ENCODE measurements at regions not wholly inside any gene's neighbourhood (a gene's known extent, or its start where the extent isn't known, plus 50 kb on each side); places are given as distances from the start of the nearest gene placed in this dataset.

DNA sequence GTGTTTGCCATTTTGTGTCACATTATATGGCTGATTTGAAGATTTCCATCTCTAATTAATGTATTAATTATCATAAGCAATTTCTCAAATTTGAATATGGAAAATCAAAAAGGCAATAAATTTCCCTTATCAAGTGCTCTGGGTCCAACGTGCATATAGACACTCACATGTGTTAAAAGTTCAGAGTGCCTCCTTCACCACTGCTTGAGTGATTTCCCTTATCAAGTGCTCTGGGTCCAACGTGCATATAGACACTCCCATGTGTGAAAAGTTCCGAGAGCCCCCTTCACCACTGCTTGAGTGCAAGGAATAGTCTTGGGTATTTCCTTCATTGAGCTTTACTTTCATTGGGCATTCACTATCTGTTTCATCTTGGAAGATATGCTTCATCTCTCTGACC lies 421.0 kb upstream of the ZNF717 start:
- Histone ChIP-seq H2AFZ (ENCODE audit: low read length) (no peak overlapping the region), H3K4me2 (ENCODE audit: insufficient read depth, low read length, poor library complexity, severe bottlenecking) (no peak overlapping the region), H3K36me3 (replicated peaks in 1 of 2; ENCODE audit: control insufficient read depth in 2 of 2, insufficient read depth in 2 of 2, low read length in 2 of 2) (no peaks in the 10 kb centered on the region), H3K14ac (ENCODE audit: low read length) (no peak overlapping the region), H3K18ac (ENCODE audit: low read length) (no peak overlapping the region), H3K23ac (ENCODE audit: low read depth, low read length, poor library complexity) (no peak overlapping the region), H3K79me1 (ENCODE audit: low read depth, low read length) (no peaks in the 10 kb centered on the region), H2BK12ac (ENCODE audit: low read length) (no peak overlapping the region), H2AK5ac (ENCODE audit: low read depth, low read length) (no peak overlapping the region), H3K27me3 (ENCODE audit: control insufficient read depth in 3 of 3, insufficient read depth in 3 of 3, low read depth in 1 of 3, low read length in 3 of 3) (no peaks in the 10 kb centered on the region), H3K9me3 (replicated peaks in 1 of 2; ENCODE audit: control insufficient read depth in 2 of 2, insufficient read depth in 1 of 2, low read depth in 1 of 2, low read length in 2 of 2) (no peaks in the 10 kb centered on the region), H3K9ac (ENCODE audit: low read depth, low read length, poor library complexity) (no peak overlapping the region), H3K4ac (ENCODE audit: low read length) (no peak overlapping the region), H2BK5ac (ENCODE audit: low read length) (no peak overlapping the region), H3K27ac (replicated peaks; ENCODE audit: low read length) (no peak overlapping the region), H2BK15ac (ENCODE audit: low read length) (no peak overlapping the region), H4K91ac (ENCODE audit: low read depth, low read length, poor library complexity) (no peak overlapping the region), H3K4me3 (ENCODE audit: low read length in 2 of 2) (no peak overlapping the region), H4K8ac (ENCODE audit: low read depth, low read length) (no peak overlapping the region), H3K4me1 (ENCODE audit: control insufficient read depth in 2 of 2, insufficient read depth in 1 of 2, low read depth in 1 of 2, low read length in 2 of 2) (no peaks in the 10 kb centered on the region), H2BK120ac (ENCODE audit: low read depth, low read length) (no peak overlapping the region)
- DNase-seq (ENCODE audit: low spot score): no peak
- WGBS, 2 donors (ENCODE audit: extremely low coverage in 2 of 2, insufficient read length in 2 of 2, insufficient replicate concordance in 1 of 2): no CpG with 5 or more reads among the region's 3 CpGs

- Histone ChIP-seq H4K91ac (ENCODE audit: low read depth, low read length, poor library complexity) (no peak overlapping the region), H3K4me2 (ENCODE audit: insufficient read depth, low read length, poor library complexity, severe bottlenecking) (no peak overlapping the region), H3K18ac (ENCODE audit: low read length) (no peak overlapping the region), H2BK12ac (ENCODE audit: low read length) (no peak overlapping the region), H3K9ac (ENCODE audit: low read depth, low read length, poor library complexity) (no peak overlapping the region), H3K27me3 (ENCODE audit: control insufficient read depth in 3 of 3, insufficient read depth in 3 of 3, low read depth in 1 of 3, low read length in 3 of 3) (no peaks in the 10 kb centered on the region), H3K4me3 (ENCODE audit: low read length in 2 of 2) (no peak overlapping the region), H3K27ac (replicated peaks; ENCODE audit: low read length) (no peak overlapping the region), H2BK15ac (ENCODE audit: low read length) (no peak overlapping the region), H3K4me1 (ENCODE audit: control insufficient read depth in 2 of 2, insufficient read depth in 1 of 2, low read depth in 1 of 2, low read length in 2 of 2) (no peaks in the 10 kb centered on the region), H2BK5ac (ENCODE audit: low read length) (no peak overlapping the region), H3K23ac (ENCODE audit: low read depth, low read length, poor library complexity) (no peak overlapping the region), H2AFZ (ENCODE audit: low read length) (no peak overlapping the region), H3K4ac (ENCODE audit: low read length) (no peak overlapping the region), H3K14ac (ENCODE audit: low read length) (no peak overlapping the region), H2AK5ac (ENCODE audit: low read depth, low read length) (no peak overlapping the region), H3K36me3 (replicated peaks in 1 of 2; ENCODE audit: control insufficient read depth in 2 of 2, insufficient read depth in 2 of 2, low read length in 2 of 2) (no peaks in the 10 kb centered on the region), H4K8ac (ENCODE audit: low read depth, low read length) (no peak overlapping the region), H3K79me1 (ENCODE audit: low read depth, low read length) (no peaks in the 10 kb centered on the region), H3K9me3 (replicated peaks in 1 of 2; ENCODE audit: control insufficient read depth in 2 of 2, insufficient read depth in 1 of 2, low read depth in 1 of 2, low read length in 2 of 2) (no peaks in the 10 kb centered on the region), H2BK120ac (ENCODE audit: low read depth, low read length) (no peak overlapping the region)
- WGBS, 2 donors (ENCODE audit: extremely low coverage in 2 of 2, insufficient read length in 2 of 2, insufficient replicate concordance in 1 of 2): no CpG with 5 or more reads among the region's 2 CpGs
- no peak for DNase-seq (ENCODE audit: low spot score)
Measured at GRCh38 chr3:76212679-76213078, 427.3 kb upstream of the ZNF717 start.

DNA sequence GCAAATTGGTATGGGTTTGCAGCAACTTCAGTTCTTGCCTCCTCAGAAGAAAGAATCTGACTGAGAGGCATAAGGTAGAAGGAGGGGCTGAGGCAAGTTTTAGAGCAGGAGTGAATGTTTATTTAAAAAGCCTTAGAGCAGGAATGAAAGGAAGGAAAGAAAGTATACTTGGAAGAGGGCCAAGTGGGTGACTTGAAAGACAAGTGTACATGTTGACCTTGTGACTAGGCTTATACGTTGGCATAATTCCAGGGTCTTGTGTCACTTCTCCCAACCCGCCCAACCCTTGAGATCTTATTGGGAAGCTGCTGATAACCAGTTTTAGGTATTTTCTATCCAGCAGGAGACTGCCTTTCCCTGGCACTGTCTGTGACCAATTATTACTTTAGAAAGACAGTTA lies 436.9 kb upstream of the ZNF717 start:
- no peak overlapping the region for H2BK120ac ChIP-seq (ENCODE audit: low read depth, low read length)
- no peak overlapping the region for H2BK15ac ChIP-seq (ENCODE audit: low read length)
- no peak overlapping the region for H2AK5ac ChIP-seq (ENCODE audit: low read depth, low read length)
- no peak overlapping the region for H3K4me2 ChIP-seq (ENCODE audit: insufficient read depth, low read length, poor library complexity, severe bottlenecking)
- no peak overlapping the region for H3K9ac ChIP-seq (ENCODE audit: low read depth, low read length, poor library complexity)
- no peaks in the 10 kb centered on the region for H3K79me1 ChIP-seq (ENCODE audit: low read depth, low read length)
- no peak overlapping the region for H3K14ac ChIP-seq (ENCODE audit: low read length)
- no peaks in the 10 kb centered on the region for H3K27me3 ChIP-seq (ENCODE audit: control insufficient read depth in 3 of 3, insufficient read depth in 3 of 3, low read depth in 1 of 3, low read length in 3 of 3)
- H4K8ac ChIP-seq (ENCODE audit: low read depth, low read length): no peak overlapping the region
- no peaks in the 10 kb centered on the region for H3K4me1 ChIP-seq (ENCODE audit: control insufficient read depth in 2 of 2, insufficient read depth in 1 of 2, low read depth in 1 of 2, low read length in 2 of 2)
- no peak overlapping the region for H3K27ac ChIP-seq (replicated peaks; ENCODE audit: low read length)
- WGBS, 2 donors (ENCODE audit: extremely low coverage in 2 of 2, insufficient read length in 2 of 2, insufficient replicate concordance in 1 of 2): no CpG with 5 or more reads among the region's 2 CpGs
- H2BK12ac ChIP-seq (ENCODE audit: low read length): no peak overlapping the region
- no peak overlapping the region for H3K4me3 ChIP-seq (ENCODE audit: low read length in 2 of 2)
- H3K36me3 ChIP-seq (replicated peaks in 1 of 2; ENCODE audit: control insufficient read depth in 2 of 2, insufficient read depth in 2 of 2, low read length in 2 of 2): no peaks in the 10 kb centered on the region
- no peak for DNase-seq (ENCODE audit: low spot score)
- no peak overlapping the region for H3K4ac ChIP-seq (ENCODE audit: low read length)
- no peak overlapping the region for H3K23ac ChIP-seq (ENCODE audit: low read depth, low read length, poor library complexity)
- H3K18ac ChIP-seq (ENCODE audit: low read length): no peak overlapping the region
- no peak overlapping the region for H4K91ac ChIP-seq (ENCODE audit: low read depth, low read length, poor library complexity)
- no peaks in the 10 kb centered on the region for H3K9me3 ChIP-seq (replicated peaks in 1 of 2; ENCODE audit: control insufficient read depth in 2 of 2, insufficient read depth in 1 of 2, low read depth in 1 of 2, low read length in 2 of 2)
- no peak overlapping the region for H2AFZ ChIP-seq (ENCODE audit: low read length)
- no peak overlapping the region for H2BK5ac ChIP-seq (ENCODE audit: low read length)

GRCh38 chr3:76231258-76231657 lies 445.9 kb upstream of the ZNF717 start:
- no peaks in the 10 kb centered on the region for H3K79me1 ChIP-seq (ENCODE audit: low read depth, low read length)
- no peak overlapping the region for H2BK120ac ChIP-seq (ENCODE audit: low read depth, low read length)
- no peak overlapping the region for H3K9ac ChIP-seq (ENCODE audit: low read depth, low read length, poor library complexity)
- no peaks in the 10 kb centered on the region for H3K9me3 ChIP-seq (replicated peaks in 1 of 2; ENCODE audit: control insufficient read depth in 2 of 2, insufficient read depth in 1 of 2, low read depth in 1 of 2, low read length in 2 of 2)
- no peak overlapping the region for H3K27ac ChIP-seq (replicated peaks; ENCODE audit: low read length)
- no peak overlapping the region for H2BK15ac ChIP-seq (ENCODE audit: low read length)
- H2AK5ac ChIP-seq (ENCODE audit: low read depth, low read length): no peak overlapping the region
- no peak overlapping the region for H3K4me2 ChIP-seq (ENCODE audit: insufficient read depth, low read length, poor library complexity, severe bottlenecking)
- no peak overlapping the region for H3K18ac ChIP-seq (ENCODE audit: low read length)
- no peak overlapping the region for H2BK5ac ChIP-seq (ENCODE audit: low read length)
- H2BK12ac ChIP-seq (ENCODE audit: low read length): no peak overlapping the region
- H4K8ac ChIP-seq (ENCODE audit: low read depth, low read length): no peak overlapping the region
- no peak overlapping the region for H3K4ac ChIP-seq (ENCODE audit: low read length)
- no peak overlapping the region for H3K23ac ChIP-seq (ENCODE audit: low read depth, low read length, poor library complexity)
- no peaks in the 10 kb centered on the region for H3K36me3 ChIP-seq (replicated peaks in 1 of 2; ENCODE audit: control insufficient read depth in 2 of 2, insufficient read depth in 2 of 2, low read length in 2 of 2)
- no peak overlapping the region for H2AFZ ChIP-seq (ENCODE audit: low read length)
- H3K4me1 ChIP-seq (ENCODE audit: control insufficient read depth in 2 of 2, insufficient read depth in 1 of 2, low read depth in 1 of 2, low read length in 2 of 2): no peaks in the 10 kb centered on the region
- H3K27me3 ChIP-seq (ENCODE audit: control insufficient read depth in 3 of 3, insufficient read depth in 3 of 3, low read depth in 1 of 3, low read length in 3 of 3): no peaks in the 10 kb centered on the region
- WGBS, 2 donors (ENCODE audit: extremely low coverage in 2 of 2, insufficient read length in 2 of 2, insufficient replicate concordance in 1 of 2): no CpG with 5 or more reads among the region's 4 CpGs
- no peak overlapping the region for H3K14ac ChIP-seq (ENCODE audit: low read length)
- no peak overlapping the region for H4K91ac ChIP-seq (ENCODE audit: low read depth, low read length, poor library complexity)
- DNase-seq (ENCODE audit: low spot score): no peak
- H3K4me3 ChIP-seq (ENCODE audit: low read length in 2 of 2): no peak overlapping the region

All from neuronal stem cell (in vitro differentiated cells).